NB4 (cell line): ENCODE measurements at regions not wholly inside any gene's neighbourhood (a gene's known extent, or its start where the extent isn't known, plus 50 kb on each side); places are given as distances from the start of the nearest gene placed in this dataset.

ENCODE experiments used
- CTCF ChIP-seq: IDR thresholded peaks from one replicate; pipeline ENCODE4 v1.5.1; 2012; ENCODE audit warnings: low read depth, low read length
- MAX ChIP-seq: IDR thresholded peaks from 2 replicates; pipeline ENCODE4 v1.6.1; 2011; ENCODE audit warnings: low read depth, low read length
- POLR2A ChIP-seq: IDR thresholded peaks from 2 replicates; pipeline ENCODE4 v1.6.1; 2011; ENCODE audit warnings: mild to moderate bottlenecking; ENCODE audit not compliant: insufficient read length; ENCODE audit errors: extremely low read depth

- TF ChIP-seq CTCF (no peak), POLR2A (no peak), MAX (peak; percentile 45; the same call in 1 of the 2 replicates)
Measured at GRCh38 chr2:145260081-145260480, 740.2 kb upstream of the ZEB2 start.
